RWPE1 (cell line): ENCODE measurements at regions not wholly inside any gene's neighbourhood (a gene's known extent, or its start where the extent isn't known, plus 50 kb on each side); places are given as distances from the start of the nearest gene placed in this dataset.

Source experiments
- CTCF ChIA-PET: fragments of 350-600 bp; sonication (Branson Sonifier 250); formaldehyde crosslinking; extraction: SDS; loops from one replicate; lab custom pipeline; 2021; lab: Yijun Ruan, JAX
- POLR2A ChIA-PET: fragments of 400-600 bp; formaldehyde crosslinking; extraction: SDS; loops from one replicate; lab custom pipeline; 2020; ENCODE audit warnings: antibody characterized with exemption; ENCODE audit not compliant: low non-redundant PET; lab: Yijun Ruan, JAX
- DNase-seq: peaks from one replicate; pipeline ENCODE4 v3.0.0; 2012; ENCODE audit warnings: low spot score
- H3K27ac ChIP-seq: fragments of 450-650 bp; 2 replicates; pipeline ENCODE4 v1.5.1; 2017
- CTCF ChIP-seq: fragments of 450-650 bp; conservative IDR thresholded peaks from 2 replicates; pipeline ENCODE4 v1.5.1; 2017; ENCODE audit warnings: low read depth, mild to moderate bottlenecking

- POLR2A ChIA-PET: no interaction called here
- CTCF ChIA-PET: no interaction called here
- H3K27ac ChIP-seq: no peak overlapping the region
- DNase-seq: no peak
- TF ChIP-seq CTCF: no peak
Observed at GRCh38 chr1:73331726-73332125, 866.2 kb downstream of the LRRIQ3 start.

- no peak for TF ChIP-seq CTCF
- DNase-seq: no peak
- CTCF ChIA-PET: no interaction called here
- no peak overlapping the region for H3K27ac ChIP-seq
- POLR2A ChIA-PET: no interaction called here
Observed at GRCh38 chr1:73327998-73328397, 870.0 kb downstream of the LRRIQ3 start.

- TF ChIP-seq CTCF: no peak
- no peak overlapping the region for H3K27ac ChIP-seq
- POLR2A ChIA-PET: no interaction called here
- CTCF ChIA-PET: interaction anchor here (0.5 kb wide), 1 partner anchor 1162 kb away, joined by 3 read pairs; no protein-coding TSS in a partner anchor
- DNase-seq: no peak
Observed at GRCh38 chr1:73327180-73327793, 870.7 kb downstream of the LRRIQ3 start.

GRCh38 chr1:73326663-73327062 lies 871.3 kb downstream of the LRRIQ3 start:
- no peak for DNase-seq
- no peak overlapping the region for H3K27ac ChIP-seq
- CTCF ChIA-PET: no interaction called here
- POLR2A ChIA-PET: no interaction called here
- no peak for TF ChIP-seq CTCF

GRCh38 chr1:73310797-73311381 lies 887.1 kb downstream of the LRRIQ3 start:
- no peak for DNase-seq
- POLR2A ChIA-PET: no interaction called here
- no peak overlapping the region for H3K27ac ChIP-seq
- TF ChIP-seq CTCF: no peak
- CTCF ChIA-PET: no interaction called here

GRCh38 chr1:73306899-73307555 lies 890.9 kb downstream of the LRRIQ3 start:
- H3K27ac ChIP-seq: no peak overlapping the region
- ChIA-PET POLR2A (no interaction called here), CTCF (no interaction called here)
- no peak for DNase-seq
- no peak for TF ChIP-seq CTCF
